ENCODE measurements at regions not wholly inside any gene's neighbourhood (a gene's known extent, or its start where the extent isn't known, plus 50 kb on each side); places are given as distances from the start of the nearest gene placed in this dataset.

DNA sequence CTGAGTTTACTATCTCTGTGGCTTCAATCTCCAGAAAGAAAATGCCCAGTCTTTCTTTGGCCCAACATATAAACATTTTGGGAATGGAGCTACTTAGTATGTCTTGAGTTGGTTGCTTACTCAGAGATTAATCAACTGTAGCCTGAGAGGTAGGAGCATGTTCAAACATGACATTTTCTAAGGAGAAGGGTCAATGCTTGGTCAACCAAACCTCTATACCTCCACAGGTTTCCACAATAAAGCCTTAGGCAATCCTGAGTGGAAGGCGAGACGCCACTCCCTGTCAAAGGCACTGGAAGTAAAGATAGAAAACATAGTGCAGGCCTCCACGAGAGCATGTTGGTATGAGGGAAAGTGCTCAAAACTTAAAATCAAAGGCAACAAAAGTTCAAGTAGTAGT is 411.4 kb downstream of the KCTD16 start:
- POLR2A ChIA-PET, result no interaction called here
- CTCF ChIA-PET (ENCODE audit: low intra/inter-chr PET ratio, low total read pairs), result no interaction called here
- Histone ChIP-seq H3K9ac (ENCODE audit: insufficient read depth, low read depth, low read length) (no peak overlapping the region), H3K9me3 (ENCODE audit: low read length) (no peaks in the 10 kb centered on the region), H3K4me1 (ENCODE audit: insufficient read depth, low read length) (no peaks in the 10 kb centered on the region), H3K4me3 (replicated peaks in 1 of 3; ENCODE audit: insufficient read depth in 1 of 3, low read depth in 2 of 3, low read length in 3 of 3) (no peak overlapping the region), H3K27ac (ENCODE audit: extremely low read length, insufficient read depth, low read length) (no peak overlapping the region), H3K27me3 (ENCODE audit: control insufficient read depth in 1 of 2, insufficient read depth in 2 of 2, low read length in 2 of 2) (no peaks in the 10 kb centered on the region), H4K20me1 (ENCODE audit: insufficient read depth, low read length) (no peaks in the 10 kb centered on the region), H3K79me2 (ENCODE audit: insufficient read depth, low read length) (no peaks in the 10 kb centered on the region), H3K4me2 (ENCODE audit: low read depth, low read length) (no peak overlapping the region), H3K36me3 (replicated peaks in 1 of 2; ENCODE audit: control insufficient read depth in 1 of 2, insufficient read depth in 2 of 2, low read length in 2 of 2) (no peaks in the 10 kb centered on the region), H2AFZ (ENCODE audit: low read length) (no peak overlapping the region)
- ATAC-seq, result no peak
- in situ Hi-C loops (cut with HindIII; ENCODE audit: extremely low pct_ligation_motif_present, low pct_unique_long_range_greater_than_20kb) (no loop called here), intact Hi-C loops (cut with micrococcal nuclease; ENCODE audit: unreplicated experiment) (no loop called here)
- WGBS (ENCODE audit: low lambda C conversion rate), result 24% methylated on average over 3 of the region's 3 CpGs
- DNase-seq (ENCODE audit: low spot score), result no peak
- BruUV-seq (replicated peaks), result no TSS peak
- no peak for TF ChIP-seq SRSF4 (IDR thresholded peaks at IDR 0.05; ENCODE audit: low read depth, low read length, poor library complexity, severe bottlenecking)
- no peak for TF ChIP-seq TCF7L2 (IDR thresholded peaks at IDR 0.05; ENCODE audit: low read depth, low read length)
- TF ChIP-seq ZNF230 (CRISPR knock-in tag; IDR thresholded peaks at IDR 0.05), result no peak
- no peak for TF ChIP-seq ZNF704 (CRISPR knock-in tag; IDR thresholded peaks at IDR 0.05; ENCODE audit: borderline replicate concordance)
- FAIRE-seq, result no peak

- in situ Hi-C loops (cut with HindIII; ENCODE audit: extremely low pct_ligation_motif_present, low pct_unique_long_range_greater_than_20kb) (no loop called here), intact Hi-C loops (cut with micrococcal nuclease; ENCODE audit: unreplicated experiment) (no loop called here)
- Histone ChIP-seq H3K36me3 (replicated peaks in 1 of 2; ENCODE audit: control insufficient read depth in 1 of 2, insufficient read depth in 2 of 2, low read length in 2 of 2) (no peaks in the 10 kb centered on the region), H3K9me3 (ENCODE audit: low read length) (no peaks in the 10 kb centered on the region), H3K27me3 (ENCODE audit: control insufficient read depth in 1 of 2, insufficient read depth in 2 of 2, low read length in 2 of 2) (no peaks in the 10 kb centered on the region), H3K79me2 (ENCODE audit: insufficient read depth, low read length) (no peaks in the 10 kb centered on the region), H3K4me2 (ENCODE audit: low read depth, low read length) (no peak overlapping the region), H2AFZ (ENCODE audit: low read length) (no peak overlapping the region), H3K4me1 (ENCODE audit: insufficient read depth, low read length) (no peaks in the 10 kb centered on the region), H3K27ac (ENCODE audit: extremely low read length, insufficient read depth, low read length) (no peak overlapping the region), H3K9ac (ENCODE audit: insufficient read depth, low read depth, low read length) (no peak overlapping the region), H3K4me3 (replicated peaks in 1 of 3; ENCODE audit: insufficient read depth in 1 of 3, low read depth in 2 of 3, low read length in 3 of 3) (no peak overlapping the region), H4K20me1 (ENCODE audit: insufficient read depth, low read length) (no peaks in the 10 kb centered on the region)
- FAIRE-seq (no peak), ATAC-seq (no peak), DNase-seq (ENCODE audit: low spot score) (no peak)
- no peak for TF ChIP-seq ZNF569 (CRISPR knock-in tag; IDR thresholded peaks at IDR 0.05; ENCODE audit: borderline replicate concordance)
- TF ChIP-seq KMT2B (CRISPR knock-in tag; IDR thresholded peaks at IDR 0.05), result no peak
- no peak for TF ChIP-seq KDM1A (CRISPR knock-in tag; IDR thresholded peaks at IDR 0.05)
- no peak for TF ChIP-seq MIXL1 (CRISPR knock-in tag; IDR thresholded peaks at IDR 0.05)
- no peak for TF ChIP-seq TEAD3 (CRISPR knock-in tag; optimal IDR thresholded peaks at IDR 0.05; ENCODE audit: borderline replicate concordance)
- TF ChIP-seq, protein P1, sequence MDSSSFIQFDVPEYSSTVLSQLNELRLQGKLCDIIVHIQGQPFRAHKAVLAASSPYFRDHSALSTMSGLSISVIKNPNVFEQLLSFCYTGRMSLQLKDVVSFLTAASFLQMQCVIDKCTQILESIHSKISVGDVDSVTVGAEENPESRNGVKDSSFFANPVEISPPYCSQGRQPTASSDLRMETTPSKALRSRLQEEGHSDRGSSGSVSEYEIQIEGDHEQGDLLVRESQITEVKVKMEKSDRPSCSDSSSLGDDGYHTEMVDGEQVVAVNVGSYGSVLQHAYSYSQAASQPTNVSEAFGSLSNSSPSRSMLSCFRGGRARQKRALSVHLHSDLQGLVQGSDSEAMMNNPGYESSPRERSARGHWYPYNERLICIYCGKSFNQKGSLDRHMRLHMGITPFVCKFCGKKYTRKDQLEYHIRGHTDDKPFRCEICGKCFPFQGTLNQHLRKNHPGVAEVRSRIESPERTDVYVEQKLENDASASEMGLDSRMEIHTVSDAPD (CRISPR knock-in tag; IDR thresholded peaks at IDR 0.05), result no peak
- TF ChIP-seq, protein P2, sequence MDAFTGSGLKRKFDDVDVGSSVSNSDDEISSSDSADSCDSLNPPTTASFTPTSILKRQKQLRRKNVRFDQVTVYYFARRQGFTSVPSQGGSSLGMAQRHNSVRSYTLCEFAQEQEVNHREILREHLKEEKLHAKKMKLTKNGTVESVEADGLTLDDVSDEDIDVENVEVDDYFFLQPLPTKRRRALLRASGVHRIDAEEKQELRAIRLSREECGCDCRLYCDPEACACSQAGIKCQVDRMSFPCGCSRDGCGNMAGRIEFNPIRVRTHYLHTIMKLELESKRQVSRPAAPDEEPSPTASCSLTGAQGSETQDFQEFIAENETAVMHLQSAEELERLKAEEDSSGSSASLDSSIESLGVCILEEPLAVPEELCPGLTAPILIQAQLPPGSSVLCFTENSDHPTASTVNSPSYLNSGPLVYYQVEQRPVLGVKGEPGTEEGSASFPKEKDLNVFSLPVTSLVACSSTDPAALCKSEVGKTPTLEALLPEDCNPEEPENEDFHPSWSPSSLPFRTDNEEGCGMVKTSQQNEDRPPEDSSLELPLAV (CRISPR knock-in tag; conservative IDR thresholded peaks at IDR 0.05; ENCODE audit: low read depth), result no peak
- CTCF ChIA-PET (ENCODE audit: low intra/inter-chr PET ratio, low total read pairs), result no interaction called here
- 16% methylated on average over 6 of the region's 9 CpGs for WGBS (ENCODE audit: low lambda C conversion rate)
- no TSS peak for BruUV-seq (replicated peaks)
- POLR2A ChIA-PET, result no interaction called here
Observed at GRCh38 chr5:144581044-144581443, 410.4 kb downstream of the KCTD16 start.

All from HepG2 (cell line).